Muscle layer of colon (tissue), 2 donors: ENCODE measurements at regions not wholly inside any gene's neighbourhood (a gene's known extent, or its start where the extent isn't known, plus 50 kb on each side); places are given as distances from the start of the nearest gene placed in this dataset.

ENCODE experiments used
- H3K27ac ChIP-seq: one replicate; pipeline ENCODE4 v1.7.0; 2013; ENCODE audit warnings: low read depth, mild to moderate bottlenecking, low read length, moderate library complexity
- H3K27me3 ChIP-seq, 2 donors: one replicate each; pipeline ENCODE4 v1.7.0; 2013; ENCODE audit warnings: low read length in 2 of 2, mild to moderate bottlenecking in 2 of 2; ENCODE audit not compliant: insufficient read depth in 2 of 2, control insufficient read depth in 1 of 2
- H3K36me3 ChIP-seq: one replicate; pipeline ENCODE4 v1.7.0; 2013; ENCODE audit warnings: mild to moderate bottlenecking, low read length; ENCODE audit not compliant: insufficient read depth
- H3K4me1 ChIP-seq: one replicate; pipeline ENCODE4 v1.7.0; 2013; ENCODE audit warnings: mild to moderate bottlenecking, low read length; ENCODE audit not compliant: insufficient read depth
- H3K4me3 ChIP-seq, 2 donors: one replicate each; pipeline ENCODE4 v1.7.0; 2013; ENCODE audit warnings: low read length in 2 of 2, low read depth in 1 of 2, mild to moderate bottlenecking in 1 of 2, moderate library complexity in 1 of 2
- H3K9ac ChIP-seq: one replicate; pipeline ENCODE4 v1.7.0; 2013; ENCODE audit warnings: low read length
- H3K9me3 ChIP-seq: one replicate; pipeline ENCODE4 v1.7.0; 2013; ENCODE audit warnings: mild to moderate bottlenecking, low read length
- donor health status: abdominal sarcoma.
- donor health status: Adenocarcinoma of cecum.

DNA sequence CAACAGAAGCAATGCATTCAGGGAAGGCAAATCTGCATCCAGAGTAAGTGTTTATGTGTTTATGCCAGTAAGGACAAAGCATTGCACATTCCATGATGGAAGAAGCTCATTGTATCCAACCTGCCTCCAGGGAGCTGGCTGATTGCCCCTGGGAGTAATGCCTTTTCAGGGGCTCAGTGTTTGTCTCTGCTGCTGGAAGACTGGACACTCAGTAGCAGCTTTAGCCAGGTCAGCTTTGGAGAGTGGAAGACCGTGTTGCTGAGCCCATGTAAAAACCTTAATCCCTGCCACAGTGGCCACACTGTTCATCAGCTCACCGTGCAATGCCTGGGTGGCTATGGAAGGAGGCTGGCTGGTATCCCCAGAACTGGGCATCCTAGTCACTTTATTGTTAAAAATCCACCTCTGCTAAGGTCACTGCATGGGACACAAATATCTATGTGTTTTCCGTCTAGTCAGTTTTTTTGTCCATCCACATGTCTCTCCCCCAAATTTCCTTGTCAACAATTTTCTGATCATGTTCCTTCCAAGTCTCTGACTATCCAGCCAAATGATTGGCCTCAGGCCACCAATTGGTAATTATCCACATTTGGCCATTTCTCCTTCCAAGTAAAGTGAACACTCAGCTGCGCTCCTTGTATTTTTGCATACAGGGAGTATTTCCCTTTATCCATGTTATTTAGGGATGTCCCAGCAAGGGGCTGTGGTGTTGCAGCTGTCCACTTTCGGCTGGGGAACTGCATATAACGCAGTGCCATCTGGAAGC lies 2044.5 kb upstream of the AGA start:
- Histone ChIP-seq H3K36me3 (no peaks in the 10 kb centered on the region), H3K4me3 (no peak overlapping the region), H3K9ac (no peak overlapping the region), H3K4me1 (no peaks in the 10 kb centered on the region), H3K27ac (no peak overlapping the region), H3K27me3 (no peaks in the 10 kb centered on the region), H3K9me3 (no peaks in the 10 kb centered on the region)

DNA sequence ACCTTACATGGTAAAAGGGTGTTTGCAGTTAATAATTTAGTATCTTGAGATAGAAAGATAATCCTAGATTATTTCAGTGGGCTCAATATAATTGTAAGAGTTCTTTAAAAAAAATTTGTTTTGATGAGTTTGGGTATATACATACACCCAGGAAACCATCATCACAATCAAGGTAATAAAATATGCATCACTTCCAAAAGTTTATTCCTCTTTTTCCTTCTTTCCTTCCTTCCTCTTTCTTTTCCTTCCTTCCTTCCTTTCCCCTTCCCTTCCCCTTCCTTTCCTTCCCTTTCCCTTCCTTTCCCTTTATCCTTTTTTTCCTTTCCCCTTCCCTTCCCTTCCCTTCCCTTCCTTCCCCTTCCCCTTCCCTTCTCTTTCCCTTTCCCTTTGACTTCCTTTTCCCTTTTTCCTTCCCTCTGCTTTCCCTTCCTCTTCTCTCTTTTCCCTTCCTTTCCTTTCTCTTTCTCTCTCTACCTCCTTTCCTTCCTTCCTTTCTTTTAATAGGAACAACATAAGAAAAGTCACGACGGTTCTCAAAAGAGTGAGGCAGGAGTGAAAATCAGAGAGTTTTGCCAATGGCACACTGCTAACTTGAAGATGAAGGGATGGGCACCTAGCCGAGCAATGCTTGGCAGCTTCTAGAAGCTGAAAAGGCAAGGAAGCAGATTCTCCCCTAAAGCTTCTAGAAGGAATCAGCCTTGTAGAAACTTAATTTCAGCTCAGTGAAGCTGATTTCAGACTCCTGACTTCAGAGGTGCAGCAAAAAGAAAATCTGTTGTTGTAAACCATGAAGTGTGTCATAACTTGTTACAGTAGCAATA lies 2050.2 kb upstream of the AGA start:
- no peaks in the 10 kb centered on the region for H3K4me1 ChIP-seq
- no peak overlapping the region for H3K4me3 ChIP-seq
- no peaks in the 10 kb centered on the region for H3K36me3 ChIP-seq
- H3K27ac ChIP-seq, result no peak overlapping the region
- no peak overlapping the region for H3K9ac ChIP-seq
- no peaks in the 10 kb centered on the region for H3K9me3 ChIP-seq
- no peaks in the 10 kb centered on the region for H3K27me3 ChIP-seq

DNA sequence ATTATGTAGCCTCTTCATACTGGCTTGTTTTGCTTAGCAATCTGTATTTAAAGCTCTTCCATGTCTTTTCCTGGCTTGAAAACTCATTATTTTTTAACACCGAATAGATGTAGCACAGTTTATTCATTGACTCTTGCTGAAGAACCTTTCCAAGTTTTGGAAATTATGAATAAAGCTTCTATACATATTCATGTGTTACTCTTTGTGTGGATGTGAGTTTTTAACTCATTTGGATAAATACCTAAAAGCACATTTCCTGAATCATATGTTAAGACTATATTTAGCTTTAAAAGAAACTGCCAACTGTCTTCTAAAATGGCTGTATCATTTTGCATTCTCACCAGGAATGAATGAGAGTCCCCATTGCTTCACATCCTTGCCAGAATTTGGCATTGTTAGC lies 2061.7 kb upstream of the AGA start:
- Histone ChIP-seq H3K9ac (no peak overlapping the region), H3K4me1 (no peaks in the 10 kb centered on the region), H3K36me3 (no peaks in the 10 kb centered on the region), H3K9me3 (no peaks in the 10 kb centered on the region), H3K27me3 (no peaks in the 10 kb centered on the region), H3K4me3 (no peak overlapping the region), H3K27ac (no peak overlapping the region)

DNA sequence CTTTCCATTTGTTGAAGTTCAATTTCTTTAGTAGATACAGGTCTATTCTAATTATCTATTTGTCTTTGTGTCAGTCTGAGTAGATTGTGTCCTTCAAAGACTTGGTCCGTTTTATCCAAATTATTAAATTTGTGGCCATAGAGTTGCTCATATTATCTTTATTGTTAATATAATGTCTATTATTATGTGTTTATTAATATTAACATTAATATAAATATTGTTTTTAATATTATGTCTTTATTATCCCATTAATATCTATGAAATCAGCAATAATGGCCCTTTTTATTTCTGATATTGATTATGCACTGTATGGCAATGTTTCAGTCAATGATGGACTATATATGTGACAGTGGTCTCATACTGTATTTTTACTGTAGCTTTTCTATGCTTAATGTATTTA lies 2067.3 kb upstream of the AGA start:
- Histone ChIP-seq H3K4me1 (no peaks in the 10 kb centered on the region), H3K36me3 (no peaks in the 10 kb centered on the region), H3K27ac (no peak overlapping the region), H3K27me3 (no peaks in the 10 kb centered on the region), H3K9ac (no peak overlapping the region), H3K4me3 (no peak overlapping the region), H3K9me3 (no peaks in the 10 kb centered on the region)

DNA sequence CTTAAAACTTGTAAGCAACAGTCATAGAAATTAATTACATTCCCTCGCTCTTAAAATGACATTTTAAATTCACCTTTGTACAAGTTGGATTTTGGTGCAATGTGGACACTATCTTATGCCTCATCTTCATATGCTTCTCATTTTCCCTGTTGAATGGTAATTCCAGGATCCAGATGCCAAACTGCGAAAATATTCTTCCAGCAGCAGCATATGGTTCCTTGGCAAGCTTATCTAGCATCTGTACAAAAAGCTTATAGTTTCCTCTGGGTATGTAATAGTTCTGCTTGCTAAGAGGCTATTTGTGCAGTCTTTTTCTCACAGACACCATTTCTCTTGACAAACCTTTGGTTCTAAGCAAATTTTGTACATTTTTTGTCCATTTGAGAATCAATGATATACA lies 2079.7 kb upstream of the AGA start:
- no peaks in the 10 kb centered on the region for H3K36me3 ChIP-seq
- no peaks in the 10 kb centered on the region for H3K27me3 ChIP-seq

DNA sequence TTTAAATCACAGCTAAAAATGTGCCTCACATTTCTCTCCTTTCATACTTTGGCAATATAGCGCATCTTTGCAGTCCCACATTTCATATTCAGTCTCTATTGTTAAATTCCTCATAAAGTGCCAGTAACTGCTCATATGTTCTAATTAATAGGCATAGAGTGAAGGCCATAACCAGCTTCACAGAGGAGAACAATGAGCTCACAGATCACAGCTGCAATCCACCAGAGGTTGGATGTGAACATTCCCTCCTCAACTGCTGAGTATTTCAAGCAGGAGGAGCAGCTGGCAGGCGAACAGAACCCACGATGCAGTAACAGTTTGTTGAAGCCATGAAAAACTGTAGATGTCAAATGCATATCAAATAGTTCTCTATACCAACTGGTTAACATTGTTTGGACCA lies 2088.7 kb upstream of the AGA start:
- Histone ChIP-seq H3K4me1 (no peaks in the 10 kb centered on the region), H3K27ac (no peak overlapping the region), H3K9ac (no peak overlapping the region), H3K9me3 (no peaks in the 10 kb centered on the region), H3K4me3 (no peak overlapping the region), H3K27me3 (no peaks in the 10 kb centered on the region), H3K36me3 (no peaks in the 10 kb centered on the region)

More for the DNA sequence above, 2079.7 kb upstream of the AGA start:
- Histone ChIP-seq H3K9me3 (no peaks in the 10 kb centered on the region), H3K9ac (no peak overlapping the region), H3K4me3 (no peak overlapping the region), H3K27ac (no peak overlapping the region), H3K4me1 (no peaks in the 10 kb centered on the region)

DNA sequence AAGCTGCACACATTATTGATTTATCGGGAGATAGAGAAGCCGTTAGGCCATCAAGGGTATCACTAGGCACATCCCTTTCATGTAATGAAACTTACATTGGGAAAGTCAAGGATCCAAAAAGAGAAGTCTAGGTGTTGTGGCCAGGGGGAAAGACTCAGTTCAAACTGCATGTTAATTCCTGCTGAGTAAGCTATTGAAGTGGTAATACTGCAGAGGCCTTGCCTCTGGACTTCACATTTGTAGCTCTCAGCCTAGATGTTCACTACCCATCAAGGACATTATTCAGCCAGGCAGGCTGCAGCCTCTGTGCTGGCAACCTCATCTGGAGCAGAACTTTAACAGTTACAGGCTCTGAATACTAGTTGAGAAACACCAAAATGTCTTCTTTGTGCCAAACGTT lies 2094.5 kb upstream of the AGA start:
- H3K4me3 ChIP-seq, result no peak overlapping the region
- H3K4me1 ChIP-seq, result no peaks in the 10 kb centered on the region
- no peak overlapping the region for H3K9ac ChIP-seq
- no peaks in the 10 kb centered on the region for H3K36me3 ChIP-seq
- no peaks in the 10 kb centered on the region for H3K9me3 ChIP-seq
- no peak overlapping the region for H3K27ac ChIP-seq
- no peaks in the 10 kb centered on the region for H3K27me3 ChIP-seq

DNA sequence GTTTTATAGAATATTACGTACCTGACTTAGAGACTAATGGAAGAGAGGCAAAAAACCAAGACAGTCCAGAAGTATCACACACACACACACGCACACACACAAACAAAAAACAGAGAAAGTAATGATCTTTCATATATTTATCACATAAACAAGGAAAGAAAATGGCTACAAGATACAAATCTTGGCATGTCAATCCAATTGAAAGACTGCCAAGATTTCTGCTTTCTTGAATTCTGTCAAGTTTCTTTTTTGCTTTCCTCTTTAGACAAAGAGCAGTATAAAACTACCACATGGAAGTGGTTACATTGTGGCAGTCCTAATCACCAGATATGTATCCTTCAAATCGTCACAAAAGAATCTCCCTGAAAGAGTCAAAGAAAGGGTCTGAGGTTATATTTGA lies 2097.4 kb upstream of the AGA start:
- Histone ChIP-seq H3K9ac (no peak overlapping the region), H3K4me1 (no peaks in the 10 kb centered on the region), H3K27me3 (no peaks in the 10 kb centered on the region)

DNA sequence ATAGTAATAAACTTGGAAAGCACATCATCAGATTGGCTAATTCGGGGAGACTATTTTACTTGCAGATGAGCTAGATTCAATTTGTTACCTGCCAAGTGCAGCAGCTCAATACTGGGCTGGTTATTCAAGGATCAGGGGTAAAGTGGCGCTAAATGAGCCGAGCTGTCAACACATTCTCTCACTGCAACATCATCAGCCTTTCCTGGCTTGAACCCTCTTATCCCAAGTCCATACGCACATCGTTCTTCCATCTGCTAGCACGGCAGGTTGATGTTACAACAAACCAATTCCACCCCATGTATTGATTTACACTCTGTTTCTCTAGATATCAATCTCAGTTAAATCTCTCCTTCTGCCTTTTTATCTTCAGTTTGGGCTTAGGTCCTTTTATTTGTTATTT lies 2101.5 kb upstream of the AGA start:
- Histone ChIP-seq H3K27me3 (no peaks in the 10 kb centered on the region), H3K4me3 (no peak overlapping the region), H3K27ac (no peak overlapping the region), H3K4me1 (no peaks in the 10 kb centered on the region), H3K36me3 (no peaks in the 10 kb centered on the region), H3K9ac (no peak overlapping the region), H3K9me3 (no peaks in the 10 kb centered on the region)

More for the DNA sequence above, 2097.4 kb upstream of the AGA start:
- H3K4me3 ChIP-seq, result no peak overlapping the region
- H3K27ac ChIP-seq, result no peak overlapping the region
- no peaks in the 10 kb centered on the region for H3K36me3 ChIP-seq
- no peaks in the 10 kb centered on the region for H3K9me3 ChIP-seq

DNA sequence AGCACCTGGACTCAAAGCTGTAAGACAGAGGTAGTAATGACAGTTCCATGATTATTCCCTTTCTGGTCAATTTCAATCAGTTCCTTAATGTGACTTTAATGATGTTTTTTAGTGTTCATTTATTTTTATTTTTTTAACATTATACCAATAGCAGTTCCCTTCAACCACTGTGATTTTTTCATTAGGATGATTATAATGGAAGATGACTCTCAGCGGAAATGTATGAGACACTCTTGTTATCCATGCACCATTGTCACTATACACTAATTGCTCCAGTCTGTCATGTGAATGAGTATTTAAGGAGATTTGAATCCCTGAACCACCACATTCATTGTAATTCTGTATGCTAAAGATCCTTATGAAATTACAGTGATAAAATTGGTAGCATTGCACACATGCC lies 2102.3 kb upstream of the AGA start:
- no peak overlapping the region for H3K27ac ChIP-seq
- no peaks in the 10 kb centered on the region for H3K36me3 ChIP-seq
- H3K9ac ChIP-seq, result no peak overlapping the region
- no peaks in the 10 kb centered on the region for H3K4me1 ChIP-seq
- no peak overlapping the region for H3K4me3 ChIP-seq
- no peaks in the 10 kb centered on the region for H3K27me3 ChIP-seq
- no peaks in the 10 kb centered on the region for H3K9me3 ChIP-seq

DNA sequence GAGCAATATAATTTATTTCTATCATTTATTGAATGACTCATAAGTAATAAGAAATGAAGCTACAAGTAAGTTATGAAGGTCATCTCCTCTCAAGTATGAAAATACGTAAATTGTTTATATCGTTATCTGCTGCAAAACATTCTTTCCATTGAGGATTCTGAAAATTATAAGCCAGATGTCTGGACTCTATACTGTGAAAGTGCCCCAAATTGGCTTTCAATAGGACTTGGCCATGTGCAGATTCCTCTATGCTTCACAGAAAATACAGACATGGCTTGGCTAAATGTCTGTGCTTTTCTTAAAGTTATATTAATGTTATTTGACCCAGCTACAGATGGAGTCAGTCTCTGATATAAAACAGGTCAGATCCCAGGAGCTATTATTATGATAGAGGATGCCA lies 2109.9 kb upstream of the AGA start:
- H3K9ac ChIP-seq, result no peak overlapping the region
- H3K4me3 ChIP-seq, result no peak overlapping the region
- H3K9me3 ChIP-seq, result no peaks in the 10 kb centered on the region
- H3K27me3 ChIP-seq, result no peaks in the 10 kb centered on the region
- H3K27ac ChIP-seq, result no peak overlapping the region
- no peaks in the 10 kb centered on the region for H3K4me1 ChIP-seq
- H3K36me3 ChIP-seq, result no peaks in the 10 kb centered on the region

DNA sequence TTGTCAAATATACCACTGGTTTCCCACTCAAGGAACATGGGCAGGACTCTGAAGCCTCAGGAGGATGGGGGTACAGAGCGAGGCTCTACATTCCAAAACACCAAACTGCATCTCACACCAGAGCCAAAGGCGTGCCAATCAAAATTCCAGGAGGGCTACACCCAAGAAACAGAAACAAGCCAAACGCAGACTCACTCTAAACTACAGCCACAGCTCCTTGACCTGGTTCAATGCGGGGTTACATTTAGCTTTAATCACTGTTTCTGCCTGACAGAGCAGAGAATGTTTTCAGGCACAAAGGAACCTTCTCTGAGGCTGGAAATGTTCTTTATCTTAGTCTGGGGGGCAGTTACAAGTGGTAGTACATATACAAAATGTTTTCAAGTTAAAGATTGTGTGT lies 2121.5 kb upstream of the AGA start:
- no peaks in the 10 kb centered on the region for H3K27me3 ChIP-seq
- H3K36me3 ChIP-seq, result no peaks in the 10 kb centered on the region
- H3K9me3 ChIP-seq, result no peaks in the 10 kb centered on the region
- no peak overlapping the region for H3K4me3 ChIP-seq
- no peak overlapping the region for H3K27ac ChIP-seq
- H3K4me1 ChIP-seq, result no peaks in the 10 kb centered on the region
- H3K9ac ChIP-seq, result no peak overlapping the region
